Lower leg skin (tissue), 3 donors: ENCODE measurements at regions not wholly inside any gene's neighbourhood (a gene's known extent, or its start where the extent isn't known, plus 50 kb on each side); places are given as distances from the start of the nearest gene placed in this dataset.

Experiments used
- POLR2A ChIP-seq, 2 donors: fragments of 450-650 bp; IDR thresholded peaks; one replicate each; pipeline ENCODE4 v1.6.1; 2016 to 2017; ENCODE audit warnings: antibody characterized with exemption in 2 of 2, mild to moderate bottlenecking in 1 of 2, moderate library complexity in 1 of 2
- TF ChIP-seq, protein P1 (sequence below), 3 donors: fragments of 450-650 bp; IDR thresholded peaks; one replicate each; pipeline ENCODE4 v1.5.1; 2016; ENCODE audit warnings: antibody characterized with exemption in 3 of 3, mild to moderate bottlenecking in 3 of 3, moderate library complexity in 2 of 3

DNA sequence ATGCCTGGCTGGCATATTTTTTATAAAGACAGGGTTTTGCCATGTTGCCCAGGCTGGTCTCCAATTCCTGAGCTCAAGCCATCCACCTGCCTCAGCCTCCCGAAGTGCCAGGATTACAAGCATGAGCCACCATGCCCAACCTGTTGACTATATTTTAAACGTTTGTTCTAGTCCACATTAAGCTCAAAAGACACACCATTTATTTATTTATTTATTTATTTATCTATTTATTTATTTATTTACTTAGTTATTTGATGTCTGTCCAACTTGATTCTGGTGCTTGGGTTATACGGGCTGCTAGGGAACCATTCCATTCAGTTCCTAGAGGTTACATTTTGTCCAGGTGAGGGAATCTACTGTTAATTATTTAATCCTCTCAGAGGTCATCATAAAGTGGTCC lies 98.1 kb upstream of the ADGRL4 start:
- TF ChIP-seq, protein P1, sequence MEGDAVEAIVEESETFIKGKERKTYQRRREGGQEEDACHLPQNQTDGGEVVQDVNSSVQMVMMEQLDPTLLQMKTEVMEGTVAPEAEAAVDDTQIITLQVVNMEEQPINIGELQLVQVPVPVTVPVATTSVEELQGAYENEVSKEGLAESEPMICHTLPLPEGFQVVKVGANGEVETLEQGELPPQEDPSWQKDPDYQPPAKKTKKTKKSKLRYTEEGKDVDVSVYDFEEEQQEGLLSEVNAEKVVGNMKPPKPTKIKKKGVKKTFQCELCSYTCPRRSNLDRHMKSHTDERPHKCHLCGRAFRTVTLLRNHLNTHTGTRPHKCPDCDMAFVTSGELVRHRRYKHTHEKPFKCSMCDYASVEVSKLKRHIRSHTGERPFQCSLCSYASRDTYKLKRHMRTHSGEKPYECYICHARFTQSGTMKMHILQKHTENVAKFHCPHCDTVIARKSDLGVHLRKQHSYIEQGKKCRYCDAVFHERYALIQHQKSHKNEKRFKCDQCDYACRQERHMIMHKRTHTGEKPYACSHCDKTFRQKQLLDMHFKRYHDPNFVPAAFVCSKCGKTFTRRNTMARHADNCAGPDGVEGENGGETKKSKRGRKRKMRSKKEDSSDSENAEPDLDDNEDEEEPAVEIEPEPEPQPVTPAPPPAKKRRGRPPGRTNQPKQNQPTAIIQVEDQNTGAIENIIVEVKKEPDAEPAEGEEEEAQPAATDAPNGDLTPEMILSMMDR (IDR thresholded peaks at IDR 0.05) = no peak
- TF ChIP-seq POLR2A (IDR thresholded peaks at IDR 0.05) = no peak
